ENCODE measurements at regions not wholly inside any gene's neighbourhood (a gene's known extent, or its start where the extent isn't known, plus 50 kb on each side); places are given as distances from the start of the nearest gene placed in this dataset.

DNA sequence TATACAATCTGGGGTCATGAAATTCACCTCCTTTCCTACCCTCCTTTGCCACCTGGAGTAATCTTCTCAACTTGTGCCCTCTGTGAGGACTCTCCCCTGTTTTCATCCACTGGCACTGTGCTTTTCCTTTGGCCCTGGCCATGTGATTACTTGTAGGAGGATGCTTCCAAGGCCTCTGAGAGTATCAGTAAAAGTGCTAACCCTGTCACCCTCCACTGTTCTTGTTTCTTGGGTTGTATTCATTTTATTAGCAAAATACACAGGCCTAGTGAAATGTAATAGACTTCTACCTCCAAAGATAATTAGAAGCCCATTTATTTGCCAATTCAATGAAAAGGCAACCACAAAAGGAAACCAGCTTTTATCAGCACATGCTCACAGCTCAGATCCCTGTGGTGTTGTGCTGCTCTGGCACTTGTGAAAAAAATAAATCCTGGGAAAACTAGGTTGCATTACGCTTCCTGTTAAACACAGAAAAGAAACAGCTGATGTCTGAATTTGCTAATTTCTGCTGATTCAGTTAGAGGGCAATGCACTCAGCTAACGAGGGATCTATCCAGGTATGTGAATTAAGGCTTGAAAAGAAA, 357.5 kb upstream of the ETAA1 start:
- H3K18ac ChIP-seq (ENCODE audit: low read depth, low read length): no peak overlapping the region
- H3K4me3 ChIP-seq (ENCODE audit: insufficient read depth, low read depth, low read length): no peak overlapping the region
- no peak overlapping the region for H2BK120ac ChIP-seq (ENCODE audit: low read depth, low read length)
- H4K8ac ChIP-seq (ENCODE audit: low read depth in 2 of 2, low read length in 2 of 2): no peak overlapping the region
- no peaks in the 10 kb centered on the region for H3K27me3 ChIP-seq (ENCODE audit: control insufficient read depth, insufficient read depth, low read length)
- BruUV-seq (replicated peaks): no TSS peak
- dilution Hi-C loops (cut with HindIII; ENCODE audit: low sequenced_read_pairs, unreplicated experiment): no loop called here
- DNase-seq (no peak), ATAC-seq (ENCODE audit: low read depth) (no peak)
- H3K27ac ChIP-seq (ENCODE audit: insufficient read depth, low read length): no peak overlapping the region
- no peak overlapping the region for H3K9ac ChIP-seq (ENCODE audit: low read depth, low read length)
- H3K23ac ChIP-seq (ENCODE audit: low read depth, low read length): no peak overlapping the region
- no peak overlapping the region for H2AK5ac ChIP-seq (ENCODE audit: low read depth, low read length)
- no peak for TF ChIP-seq MXI1 (IDR thresholded peaks at IDR 0.05; ENCODE audit: borderline replicate concordance, low read depth, low read length)
- no peak for TF ChIP-seq MAZ (IDR thresholded peaks at IDR 0.05; ENCODE audit: borderline replicate concordance, low read depth, low read length)
- TF ChIP-seq MAFK (IDR thresholded peaks at IDR 0.05; ENCODE audit: low read depth, low read length): no peak
- no peak for TF ChIP-seq POLR2A (IDR thresholded peaks at IDR 0.05; ENCODE audit: low read depth, low read length)
- TF ChIP-seq, protein P1, sequence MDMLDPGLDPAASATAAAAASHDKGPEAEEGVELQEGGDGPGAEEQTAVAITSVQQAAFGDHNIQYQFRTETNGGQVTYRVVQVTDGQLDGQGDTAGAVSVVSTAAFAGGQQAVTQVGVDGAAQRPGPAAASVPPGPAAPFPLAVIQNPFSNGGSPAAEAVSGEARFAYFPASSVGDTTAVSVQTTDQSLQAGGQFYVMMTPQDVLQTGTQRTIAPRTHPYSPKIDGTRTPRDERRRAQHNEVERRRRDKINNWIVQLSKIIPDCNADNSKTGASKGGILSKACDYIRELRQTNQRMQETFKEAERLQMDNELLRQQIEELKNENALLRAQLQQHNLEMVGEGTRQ (IDR thresholded peaks at IDR 0.05; ENCODE audit: low read depth, low read length): no peak
- no peak for TF ChIP-seq FOS (IDR thresholded peaks at IDR 0.05; ENCODE audit: low read depth, low read length)
- TF ChIP-seq SMC3 (IDR thresholded peaks at IDR 0.05; ENCODE audit: low read depth, low read length): no peak
- TF ChIP-seq RCOR1 (IDR thresholded peaks at IDR 0.05; ENCODE audit: insufficient replicate concordance, low read length): no peak
- TF ChIP-seq, protein P2, sequence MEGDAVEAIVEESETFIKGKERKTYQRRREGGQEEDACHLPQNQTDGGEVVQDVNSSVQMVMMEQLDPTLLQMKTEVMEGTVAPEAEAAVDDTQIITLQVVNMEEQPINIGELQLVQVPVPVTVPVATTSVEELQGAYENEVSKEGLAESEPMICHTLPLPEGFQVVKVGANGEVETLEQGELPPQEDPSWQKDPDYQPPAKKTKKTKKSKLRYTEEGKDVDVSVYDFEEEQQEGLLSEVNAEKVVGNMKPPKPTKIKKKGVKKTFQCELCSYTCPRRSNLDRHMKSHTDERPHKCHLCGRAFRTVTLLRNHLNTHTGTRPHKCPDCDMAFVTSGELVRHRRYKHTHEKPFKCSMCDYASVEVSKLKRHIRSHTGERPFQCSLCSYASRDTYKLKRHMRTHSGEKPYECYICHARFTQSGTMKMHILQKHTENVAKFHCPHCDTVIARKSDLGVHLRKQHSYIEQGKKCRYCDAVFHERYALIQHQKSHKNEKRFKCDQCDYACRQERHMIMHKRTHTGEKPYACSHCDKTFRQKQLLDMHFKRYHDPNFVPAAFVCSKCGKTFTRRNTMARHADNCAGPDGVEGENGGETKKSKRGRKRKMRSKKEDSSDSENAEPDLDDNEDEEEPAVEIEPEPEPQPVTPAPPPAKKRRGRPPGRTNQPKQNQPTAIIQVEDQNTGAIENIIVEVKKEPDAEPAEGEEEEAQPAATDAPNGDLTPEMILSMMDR (conservative IDR thresholded peaks at IDR 0.05; ENCODE audit: low read depth, low read length): no peak
- no peak for TF ChIP-seq RAD21 (IDR thresholded peaks at IDR 0.05; ENCODE audit: low read length)
- TF ChIP-seq RFX5 (IDR thresholded peaks at IDR 0.05; ENCODE audit: low read depth, low read length): no peak
- no peak for TF ChIP-seq CHD1 (IDR thresholded peaks at IDR 0.05; ENCODE audit: low read depth, low read length)
- no peak for TF ChIP-seq NFE2L2 (IDR thresholded peaks at IDR 0.05; ENCODE audit: low read depth, low read length)
- TF ChIP-seq CEBPB (IDR thresholded peaks at IDR 0.05; ENCODE audit: low read depth, low read length): no peak
- TF ChIP-seq, protein P3, sequence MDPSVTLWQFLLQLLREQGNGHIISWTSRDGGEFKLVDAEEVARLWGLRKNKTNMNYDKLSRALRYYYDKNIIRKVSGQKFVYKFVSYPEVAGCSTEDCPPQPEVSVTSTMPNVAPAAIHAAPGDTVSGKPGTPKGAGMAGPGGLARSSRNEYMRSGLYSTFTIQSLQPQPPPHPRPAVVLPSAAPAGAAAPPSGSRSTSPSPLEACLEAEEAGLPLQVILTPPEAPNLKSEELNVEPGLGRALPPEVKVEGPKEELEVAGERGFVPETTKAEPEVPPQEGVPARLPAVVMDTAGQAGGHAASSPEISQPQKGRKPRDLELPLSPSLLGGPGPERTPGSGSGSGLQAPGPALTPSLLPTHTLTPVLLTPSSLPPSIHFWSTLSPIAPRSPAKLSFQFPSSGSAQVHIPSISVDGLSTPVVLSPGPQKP (IDR thresholded peaks at IDR 0.05; ENCODE audit: borderline replicate concordance, low read depth, low read length): no peak
- no peak for TF ChIP-seq BHLHE40 (IDR thresholded peaks at IDR 0.05; ENCODE audit: low read depth, low read length)
- H3K4ac ChIP-seq (ENCODE audit: low read depth, low read length): no peak overlapping the region
- peak overlapping the region; percentile 17; the same call in 1 of the 2 replicates for H3K14ac ChIP-seq (replicated peaks; ENCODE audit: low read depth, low read length)
- CTCF ChIA-PET: interaction anchor here (0.7 kb wide), 1 partner anchor 27 kb away, joined by 3 read pairs; no protein-coding TSS in a partner anchor
- no peaks in the 10 kb centered on the region for H3K79me1 ChIP-seq (ENCODE audit: low read depth in 1 of 2, low read length in 2 of 2)
- H2AFZ ChIP-seq (replicated peaks; ENCODE audit: low read length, poor library complexity): no peak overlapping the region
- H3K36me3 ChIP-seq (ENCODE audit: control insufficient read depth, insufficient read depth, low read length): no peaks in the 10 kb centered on the region
- no peaks in the 10 kb centered on the region for H3K9me1 ChIP-seq (ENCODE audit: insufficient read depth, low read length)
- intact Hi-C loops (cut with micrococcal nuclease): no loop called here
- H3K56ac ChIP-seq (ENCODE audit: extremely low read depth, insufficient read depth, low read length): no peak overlapping the region
- H4K91ac ChIP-seq (ENCODE audit: insufficient read depth, low read depth, low read length): no peak overlapping the region; the same call in 1 of the 2 replicates
- no peak overlapping the region for H2AK9ac ChIP-seq (replicated peaks; ENCODE audit: low read depth, low read length, poor library complexity)
- H3K4me2 ChIP-seq (ENCODE audit: low read depth, low read length): no peak overlapping the region
- H3K4me1 ChIP-seq (ENCODE audit: control insufficient read depth, insufficient read depth, low read length): peaks cover 7% of the 10 kb centered on the region
- no peaks in the 10 kb centered on the region for H3K9me3 ChIP-seq (ENCODE audit: control insufficient read depth, insufficient read depth, low read length)
- POLR2A ChIA-PET (ENCODE audit: unreplicated experiment): no interaction called here
- in situ Hi-C loops (cut with MboI; ENCODE audit: low sequenced_read_pairs): no loop called here
- no peak overlapping the region for H4K5ac ChIP-seq (ENCODE audit: low read depth, low read length)
- no peak overlapping the region for H2BK20ac ChIP-seq (ENCODE audit: low read depth, low read length)
- H2BK15ac ChIP-seq (ENCODE audit: low read depth, low read length): no peak overlapping the region
- H4K20me1 ChIP-seq (ENCODE audit: insufficient read depth, low read length): no peaks in the 10 kb centered on the region
- H2BK5ac ChIP-seq (ENCODE audit: low read depth, low read length, poor library complexity, severe bottlenecking): no peak overlapping the region
- WGBS, 2 experiments (ENCODE audit: extremely low coverage in 2 of 2, insufficient read length in 1 of 2): 60% methylated on average over 1 of the region's 2 CpGs; no CpG with 5 or more reads in 1 of the 2 experiments

Data from IMR-90 (cell line).